C4-2B (cell line): ENCODE measurements at regions not wholly inside any gene's neighbourhood (a gene's known extent, or its start where the extent isn't known, plus 50 kb on each side); places are given as distances from the start of the nearest gene placed in this dataset.
"Not testable (repeated sequence)": the region's sequence is repeated elsewhere in the genome, so short reads cannot be mapped to it uniquely, and the experiment has no call there.

ENCODE experiments used
- CTCF ChIP-seq: fragments of 450-650 bp; conservative IDR thresholded peaks from 2 replicates; pipeline ENCODE4 v1.5.1; 2017; ENCODE audit warnings: mild to moderate bottlenecking
- ZFX ChIP-seq: fragments of 450-650 bp; IDR thresholded peaks from 2 replicates; pipeline ENCODE4 v1.6.1; 2017

GRCh38 chr7:54453168-54453567 lies 89.0 kb upstream of the VSTM2A start:
- TF ChIP-seq CTCF, ZFX: not testable (repeated sequence)
